GM23338 (cell line): ENCODE measurements at regions not wholly inside any gene's neighbourhood (a gene's known extent, or its start where the extent isn't known, plus 50 kb on each side); places are given as distances from the start of the nearest gene placed in this dataset.

Experiments used
- ATAC-seq: fragments of 200-7000 bp; cut with Tn5 transposase; 3 replicates; pipeline ENCODE4 v1.9.1; 2020
- DNase-seq: peaks from one replicate; pipeline ENCODE4 v3.0.0-alpha.2; 2015; ENCODE audit warnings: low spot score
- H2AFZ ChIP-seq: fragments of 200-600 bp; sonication (generic); 2 replicates; pipeline ENCODE4 v1.8.0; 2016; ENCODE audit warnings: antibody characterized with exemption, mild to moderate bottlenecking, moderate library complexity
- H3F3A ChIP-seq: fragments of 200-600 bp; sonication (generic); replicated peaks from 2 replicates; pipeline ENCODE4 v1.8.0; 2017; ENCODE audit warnings: antibody characterized with exemption, mixed run types, low read depth
- H3K27ac ChIP-seq: fragments of 200-600 bp; sonication (generic); 2 replicates; pipeline ENCODE4 v1.6.1; 2016; ENCODE audit warnings: low read depth
- H3K27me3 ChIP-seq: fragments of 200-600 bp; sonication (generic); 2 replicates; pipeline ENCODE4 v1.8.0; 2016; ENCODE audit warnings: mild to moderate bottlenecking, mixed run types, moderate library complexity; ENCODE audit not compliant: insufficient read depth
- H3K36me3 ChIP-seq: fragments of 200-600 bp; sonication (generic); 2 replicates; pipeline ENCODE4 v1.8.0; 2016; ENCODE audit warnings: mild to moderate bottlenecking; ENCODE audit not compliant: insufficient read depth
- H3K4me1 ChIP-seq: fragments of 200-600 bp; sonication (generic); 2 replicates; pipeline ENCODE4 v1.8.0; 2016; ENCODE audit warnings: mild to moderate bottlenecking, moderate library complexity; ENCODE audit not compliant: insufficient read depth
- H3K4me2 ChIP-seq: fragments of 200-600 bp; sonication (generic); 2 replicates; pipeline ENCODE4 v1.7.1; 2017; ENCODE audit warnings: mixed run types
- H3K4me3 ChIP-seq: fragments of 200-600 bp; sonication (generic); 2 replicates; pipeline ENCODE4 v1.6.1; 2016; ENCODE audit warnings: mixed run types
- H3K79me2 ChIP-seq: fragments of 200-600 bp; sonication (generic); replicated peaks from 2 replicates; pipeline ENCODE4 v1.8.0; 2017; ENCODE audit warnings: mild to moderate bottlenecking; ENCODE audit not compliant: insufficient read depth
- H3K9me2 ChIP-seq: fragments of 200-600 bp; sonication (generic); 2 replicates; pipeline ENCODE4 v1.8.0; 2017; ENCODE audit not compliant: insufficient read depth
- H4K20me1 ChIP-seq: fragments of 200-600 bp; sonication (generic); replicated peaks from 2 replicates; pipeline ENCODE4 v1.8.0; 2017; ENCODE audit warnings: mild to moderate bottlenecking; ENCODE audit not compliant: insufficient read depth
- H3K27ac Mint-ChIP-seq: 2 replicates; pipeline ENCODE4 v1.8.0; 2020; ENCODE audit warnings: inconsistent platforms, mild to moderate bottlenecking, moderate library complexity, mixed read lengths
- H3K27me3 Mint-ChIP-seq: 3 replicates; pipeline ENCODE4 v1.8.0; 2022; ENCODE audit warnings: low read depth, mild to moderate bottlenecking, moderate library complexity, mixed read lengths, inconsistent platforms; ENCODE audit not compliant: insufficient read depth, poor library complexity
- H3K36me3 Mint-ChIP-seq: 3 replicates; pipeline ENCODE4 v1.8.0; 2021; ENCODE audit warnings: low read depth, mild to moderate bottlenecking, inconsistent platforms, moderate library complexity, mixed read lengths
- H3K4me1 Mint-ChIP-seq: 3 replicates; pipeline ENCODE4 v1.8.0; 2020; ENCODE audit warnings: mild to moderate bottlenecking, inconsistent platforms, mixed read lengths
- H3K4me3 Mint-ChIP-seq: 3 replicates; pipeline ENCODE4 v1.8.0; 2021; ENCODE audit warnings: moderate library complexity, mild to moderate bottlenecking, inconsistent platforms, mixed read lengths
- H3K9me3 Mint-ChIP-seq: 3 replicates; pipeline ENCODE4 v1.8.0; 2020; ENCODE audit warnings: moderate library complexity, mild to moderate bottlenecking, inconsistent platforms, mixed read lengths
- CREB1 ChIP-seq: fragments of 250-450 bp; sonication (Bioruptor Pico); IDR thresholded peaks from 2 replicates; pipeline ENCODE4 v1.5.0; 2020; ENCODE audit warnings: low read depth, mild to moderate bottlenecking, moderate library complexity
- ETS1 ChIP-seq: IDR thresholded peaks from 2 replicates; pipeline ENCODE4 v1.6.1; 2016; ENCODE audit warnings: antibody characterized with exemption
- EZH2 ChIP-seq: fragments of 200-600 bp; sonication (generic); IDR thresholded peaks from one replicate; pipeline ENCODE4 v1.8.0; 2017; ENCODE audit warnings: antibody characterized with exemption, mild to moderate bottlenecking, low read depth; ENCODE audit not compliant: unreplicated experiment
- EZH2phosphoT487 ChIP-seq: fragments of 200-600 bp; sonication (generic); IDR thresholded peaks from one replicate; pipeline ENCODE4 v1.8.1; 2018; ENCODE audit warnings: antibody characterized with exemption; ENCODE audit not compliant: unreplicated experiment
- JUNB ChIP-seq: IDR thresholded peaks from one replicate; pipeline ENCODE4 v1.6.1; 2016; ENCODE audit warnings: antibody characterized with exemption; ENCODE audit not compliant: unreplicated experiment
- NANOG ChIP-seq: IDR thresholded peaks from 2 replicates; pipeline ENCODE4 v1.6.1; 2016; ENCODE audit warnings: antibody characterized with exemption, borderline replicate concordance
- POLR2AphosphoS5 ChIP-seq: IDR thresholded peaks from 2 replicates; pipeline ENCODE4 v1.6.1; 2016; ENCODE audit warnings: antibody characterized with exemption, low read depth
- REST ChIP-seq: IDR thresholded peaks from one replicate; pipeline ENCODE4 v1.6.1; 2018; ENCODE audit warnings: antibody characterized with exemption; ENCODE audit not compliant: unreplicated experiment
- STAT1 ChIP-seq: IDR thresholded peaks from one replicate; pipeline ENCODE4 v1.6.1; 2016; ENCODE audit warnings: antibody characterized with exemption; ENCODE audit not compliant: unreplicated experiment
- ZNF114 ChIP-seq: fragments of 250-450 bp; sonication (Bioruptor Pico); IDR thresholded peaks from 2 replicates; pipeline ENCODE4 v1.5.0; 2020; ENCODE audit warnings: mild to moderate bottlenecking, moderate library complexity
- ZNF331 ChIP-seq: fragments of 250-450 bp; sonication (Bioruptor Pico); IDR thresholded peaks from 2 replicates; pipeline ENCODE4 v1.5.0; 2020; ENCODE audit warnings: low read depth, mild to moderate bottlenecking, moderate library complexity
- ZNF462 ChIP-seq: fragments of 250-450 bp; sonication (Bioruptor Pico); IDR thresholded peaks from 2 replicates; pipeline ENCODE4 v1.5.0; 2020; ENCODE audit warnings: mild to moderate bottlenecking, moderate library complexity

GRCh38 chr2:193883820-193884219 is 1689.1 kb upstream of the TMEFF2 start (continued):
- no peak for TF ChIP-seq REST

GRCh38 chr2:193876980-193877379 is 1682.2 kb upstream of the TMEFF2 start:
- Histone ChIP-seq H3K27me3 (no peaks in the 10 kb centered on the region), H3K36me3 (no peaks in the 10 kb centered on the region), H3F3A (no peaks in the 10 kb centered on the region), H2AFZ (no peak overlapping the region), H3K4me3 (no peak overlapping the region), H3K79me2 (no peaks in the 10 kb centered on the region), H3K9me2 (no peaks in the 10 kb centered on the region), H3K27ac (no peak overlapping the region), H4K20me1 (no peaks in the 10 kb centered on the region), H3K4me1 (no peaks in the 10 kb centered on the region), H3K4me2 (no peak overlapping the region)
- Mint-ChIP-seq H3K36me3 (no peaks in the 10 kb centered on the region), H3K9me3 (peaks cover 2% of the 10 kb centered on the region; the same call in 2 of the 3 replicates), H3K4me3 (no peak overlapping the region), H3K4me1 (no peaks in the 10 kb centered on the region), H3K27me3 (no peaks in the 10 kb centered on the region), H3K27ac (no peak overlapping the region)
- ATAC-seq (no peak), DNase-seq (no peak)
- TF ChIP-seq STAT1 (no peak), NANOG (no peak), REST (no peak), ZNF462 (CRISPR knock-in tag) (no peak), CREB1 (no peak), EZH2phosphoT487 (no peak), POLR2AphosphoS5 (no peak), ZNF331 (CRISPR knock-in tag) (no peak), ETS1 (no peak), JUNB (no peak), EZH2 (no peak), ZNF114 (no peak)
